Endothelial cell of hepatic sinusoid (primary cell): ENCODE measurements at regions not wholly inside any gene's neighbourhood (a gene's known extent, or its start where the extent isn't known, plus 50 kb on each side); places are given as distances from the start of the nearest gene placed in this dataset.
"Not testable (repeated sequence)": the region's sequence is repeated elsewhere in the genome, so short reads cannot be mapped to it uniquely, and the experiment has no call there.

ENCODE experiments used
- in situ Hi-C: cut with HindIII; loops from 2 replicates; pipeline ENCODE4 v1.10.0; 2017; ENCODE audit warnings: low sequenced_read_pairs

DNA sequence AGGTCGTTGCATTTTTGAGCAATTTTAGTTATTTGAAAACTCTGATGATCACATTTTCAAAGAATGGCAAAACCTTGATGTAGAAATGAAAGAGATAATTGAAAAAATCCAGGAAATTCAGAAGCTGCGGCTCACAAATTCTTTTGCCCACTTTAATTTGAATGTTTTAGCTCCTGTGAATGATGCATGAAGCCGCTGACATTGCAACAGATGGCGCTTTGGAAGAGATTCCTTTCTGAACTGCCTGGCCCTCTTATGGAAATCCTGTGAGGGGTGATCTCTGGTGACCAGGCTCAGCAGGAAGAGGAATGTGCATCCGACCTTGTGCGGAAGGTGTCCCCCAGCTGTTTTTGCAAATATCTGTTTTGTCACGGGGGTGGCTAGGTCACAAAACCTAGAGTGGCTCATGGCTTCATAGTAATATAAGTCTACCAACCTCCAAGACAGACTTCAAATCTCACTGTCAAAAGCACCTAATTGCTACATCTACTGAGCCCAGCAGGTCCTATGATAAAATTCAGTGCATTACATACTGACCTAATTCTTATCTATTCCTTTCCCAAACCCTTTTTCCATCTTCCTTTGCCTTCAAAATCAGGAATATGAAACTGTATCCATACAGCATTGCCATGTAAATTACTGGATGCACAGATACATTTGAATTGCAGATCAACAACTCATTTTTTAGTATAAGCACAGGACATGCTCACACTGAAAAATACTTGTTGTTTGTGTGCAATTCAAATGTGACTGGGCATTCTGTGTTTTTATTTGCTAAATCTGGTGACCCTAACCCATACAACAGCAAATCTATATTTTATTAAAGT, 412.7 kb downstream of the ETS1 start:
- in situ Hi-C loops: loop anchor here (5.0 to 10.0 kb wide), 3 partner anchors 108 to 470 kb away; no protein-coding TSS in a partner anchor

DNA sequence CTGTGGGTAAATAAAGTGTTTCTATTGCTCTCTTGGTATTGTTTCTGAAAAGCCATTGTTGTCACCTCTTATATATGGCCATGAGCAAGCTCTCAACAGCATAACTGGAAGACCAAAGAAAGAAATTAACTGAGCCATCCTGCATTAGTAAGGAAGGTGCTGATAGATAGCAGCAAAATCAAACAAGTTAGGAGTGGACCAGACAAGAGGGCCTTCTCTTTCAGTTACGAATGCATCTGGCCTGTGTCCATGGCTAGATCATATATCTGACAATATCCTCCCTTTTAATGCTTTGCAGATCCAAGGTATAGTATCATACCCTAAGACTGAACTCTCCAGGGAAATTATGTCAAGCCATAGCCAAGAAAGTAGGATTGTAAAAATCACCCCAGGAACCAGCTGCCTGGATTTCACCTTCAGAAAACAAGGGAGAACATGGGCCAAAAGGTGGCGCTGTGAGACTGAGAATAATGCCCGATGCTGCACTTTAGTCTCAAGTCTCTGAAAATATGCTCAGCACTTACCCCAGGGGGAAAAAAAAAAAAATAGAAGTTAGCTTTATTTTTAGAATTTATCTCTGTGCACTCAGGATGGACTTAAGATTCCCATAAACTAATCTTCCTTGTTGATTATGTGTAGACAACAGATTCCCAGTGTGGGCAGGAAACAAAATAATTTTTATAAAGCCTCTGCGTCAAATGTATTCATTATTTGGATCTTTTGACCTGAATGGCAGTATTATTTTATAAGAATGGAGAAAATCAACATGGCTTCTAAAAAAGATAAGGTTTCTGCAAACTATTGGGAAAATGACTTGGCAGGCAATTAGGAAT, 415.1 kb downstream of the ETS1 start:
- in situ Hi-C loops: loop anchor here (5.0 to 10.0 kb wide), 2 partner anchors 330 to 473 kb away; no protein-coding TSS in a partner anchor

DNA sequence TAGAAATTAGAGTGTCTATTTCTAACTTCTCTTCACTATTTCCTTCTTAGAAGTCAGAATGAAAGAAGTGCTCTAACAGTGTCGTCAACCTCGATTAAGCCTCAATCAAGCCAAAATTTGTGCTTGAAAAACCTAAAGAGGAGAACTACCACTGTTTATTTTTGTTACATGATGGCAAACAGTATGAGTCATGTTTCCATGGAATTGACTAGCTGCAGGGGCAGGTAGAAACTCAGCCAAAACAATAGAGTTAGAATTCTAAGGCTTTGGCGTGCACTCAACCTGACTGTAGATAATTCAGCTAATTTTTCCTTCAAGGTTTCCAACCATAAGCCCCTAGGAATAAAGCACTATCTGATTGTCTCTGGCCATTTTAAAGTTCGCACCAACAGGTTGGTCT, 415.9 kb downstream of the ETS1 start:
- in situ Hi-C loops: loop anchor here (5.0 to 10.0 kb wide), 2 partner anchors 331 to 473 kb away; no protein-coding TSS in a partner anchor

DNA sequence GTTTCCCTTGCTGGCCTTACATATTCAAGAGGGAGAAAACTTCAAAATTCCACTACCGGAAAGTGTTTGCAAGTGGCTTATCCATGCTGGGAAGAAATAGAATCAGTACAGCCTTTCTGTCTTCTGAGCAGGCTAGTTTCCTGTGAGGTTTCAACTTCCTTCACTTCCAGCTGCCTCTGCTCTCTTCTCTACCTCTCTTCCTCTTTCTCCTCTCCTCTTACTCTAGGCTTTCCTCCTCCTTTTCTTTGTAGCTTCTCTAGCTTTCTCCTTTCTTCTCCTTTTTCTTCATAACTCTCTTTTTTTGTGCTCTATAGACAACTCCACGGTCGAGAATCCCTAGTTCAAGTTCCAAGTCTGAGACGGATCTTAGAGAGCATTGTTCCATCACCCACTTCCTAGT, 421.8 kb downstream of the ETS1 start:
- in situ Hi-C loops: loop anchor here (10.0 kb wide), 1 partner anchor 459 kb away; no protein-coding TSS in a partner anchor

DNA sequence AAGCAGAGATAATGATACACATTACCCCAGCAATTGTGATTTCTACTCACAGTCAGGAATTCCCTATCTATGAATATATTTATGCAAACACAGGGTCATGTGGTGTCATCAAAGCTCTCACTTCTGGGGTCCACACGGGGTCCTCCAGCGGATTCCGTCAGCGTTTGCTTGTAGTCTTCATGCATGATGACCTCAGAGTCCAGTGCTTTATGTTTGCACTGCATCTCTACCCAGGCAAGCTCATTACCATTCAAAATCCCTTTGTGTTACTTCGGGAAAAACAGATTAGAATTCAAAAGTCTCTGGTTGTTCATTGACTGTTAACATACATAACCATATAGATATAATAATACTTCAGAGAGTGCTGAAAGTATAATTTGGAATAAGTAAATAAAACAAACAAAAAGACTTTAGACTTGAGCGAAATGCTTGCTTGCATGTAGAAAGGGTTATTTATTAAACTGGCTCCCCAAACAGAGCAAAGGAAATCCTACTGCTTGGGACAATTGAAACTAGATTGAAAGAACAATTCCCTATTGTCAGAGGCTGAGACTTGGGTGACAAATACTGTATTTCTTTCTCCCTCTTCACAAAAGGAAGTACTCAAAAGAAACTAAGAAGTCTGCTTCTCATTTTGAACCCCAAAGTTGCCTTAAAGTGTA, 423.1 kb downstream of the ETS1 start:
- in situ Hi-C loops: loop anchor here (10.0 kb wide), 1 partner anchor 461 kb away; no protein-coding TSS in a partner anchor

DNA sequence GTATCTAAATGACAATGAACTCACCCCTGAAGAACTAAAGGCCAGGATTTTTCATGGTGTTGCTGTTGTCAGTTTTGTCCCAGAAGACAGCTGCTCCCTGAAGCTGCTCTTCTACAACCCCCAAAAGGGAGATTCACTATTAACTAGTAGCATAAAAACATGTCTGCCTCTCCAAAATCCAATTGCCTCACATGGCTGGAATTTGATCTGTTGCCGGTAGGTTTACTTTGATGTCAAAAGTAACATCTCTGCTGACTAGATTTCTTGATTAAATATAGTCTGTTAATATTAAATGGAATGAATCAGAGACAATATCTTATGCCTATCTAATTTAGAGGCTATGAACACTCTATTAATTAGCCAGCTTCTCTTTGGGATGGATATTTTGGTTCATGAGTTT, 425.4 kb downstream of the ETS1 start:
- in situ Hi-C loops: loop anchor here (10.0 kb wide), 1 partner anchor 463 kb away; no protein-coding TSS in a partner anchor

DNA sequence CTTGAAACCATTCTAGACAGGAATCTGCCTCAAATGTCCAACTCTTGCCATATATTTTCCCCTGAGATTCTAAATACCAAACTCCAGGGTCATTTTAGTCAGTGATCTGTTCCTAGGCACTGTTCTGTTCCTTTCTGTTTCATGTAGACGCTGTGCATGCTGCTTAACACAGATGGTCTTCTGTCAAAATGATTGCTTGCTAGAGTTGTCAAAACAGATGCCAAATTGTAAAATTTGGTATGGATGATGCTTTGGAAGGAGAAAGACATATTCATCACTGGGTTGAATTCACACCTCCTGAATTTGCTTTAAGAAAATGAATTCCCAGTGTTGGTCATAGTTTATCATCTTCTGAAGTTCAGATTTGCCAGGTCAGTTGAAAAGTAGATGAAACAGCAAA, 425.9 kb downstream of the ETS1 start:
- in situ Hi-C loops: loop anchor here (10.0 kb wide), 1 partner anchor 463 kb away; no protein-coding TSS in a partner anchor

DNA sequence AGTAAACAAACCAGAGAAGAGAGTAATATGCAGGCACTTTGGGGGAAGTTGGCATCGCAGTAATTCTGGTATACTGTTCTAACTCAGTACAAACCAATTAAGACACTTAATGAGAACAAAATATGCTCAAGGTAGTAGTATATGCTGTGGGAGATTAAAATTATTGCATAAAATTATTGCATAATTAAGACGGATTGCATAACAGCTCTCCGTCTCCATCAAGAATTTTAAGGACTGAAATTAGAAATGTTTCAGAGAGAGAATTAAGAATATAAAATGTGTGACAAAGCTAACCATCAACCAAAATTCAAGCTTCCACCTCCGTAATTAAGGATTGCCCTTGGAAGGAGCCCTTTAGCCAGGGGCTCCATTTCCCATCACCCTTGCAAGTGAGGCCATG, 428.5 kb downstream of the ETS1 start:
- in situ Hi-C loops: loop anchor here (10.0 kb wide), 1 partner anchor 706 kb away; the partner anchor contains the start of gene KCNJ1

DNA sequence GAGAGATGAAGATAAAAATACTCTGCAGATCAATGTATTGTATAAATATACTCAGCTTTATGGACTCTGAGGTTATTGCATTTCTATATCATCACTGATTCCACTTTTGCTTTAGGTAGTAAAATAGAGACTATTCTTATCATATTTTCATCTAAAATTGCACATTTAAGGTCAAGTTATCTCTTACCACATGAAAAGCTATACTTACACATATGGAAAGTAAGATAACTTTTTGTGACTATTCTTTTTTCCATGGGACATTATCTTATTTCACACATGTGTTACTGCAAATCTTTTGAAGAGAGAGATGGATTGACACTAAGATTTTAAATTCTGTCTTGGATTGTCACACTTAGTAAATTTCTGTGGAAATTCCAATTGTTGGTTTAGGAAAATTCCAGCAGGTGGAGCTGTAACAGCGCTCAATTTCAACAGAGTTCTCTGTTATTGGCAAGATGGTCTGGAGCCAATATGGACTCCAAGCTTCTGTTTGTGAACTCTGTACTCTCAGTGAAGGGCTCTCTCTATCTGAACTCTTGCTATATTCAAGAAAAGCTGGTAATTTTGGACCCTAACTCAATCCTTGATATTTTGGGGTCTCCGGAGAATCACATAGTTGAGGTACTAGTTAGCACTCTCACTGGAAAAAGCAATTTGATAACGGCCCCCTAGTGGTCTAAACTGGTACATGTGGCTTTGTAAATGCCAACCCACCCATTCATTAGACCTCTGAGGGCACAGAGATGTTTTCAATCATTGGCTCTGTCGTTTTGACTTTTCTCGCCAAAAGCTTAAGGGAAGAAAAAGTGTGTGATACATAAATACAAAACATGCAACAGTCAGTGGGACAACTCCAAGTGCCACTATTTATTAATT, 429.7 kb downstream of the ETS1 start:
- in situ Hi-C loops: loop anchor here (10.0 kb wide), 1 partner anchor 707 kb away; the partner anchor contains the start of gene KCNJ1

DNA sequence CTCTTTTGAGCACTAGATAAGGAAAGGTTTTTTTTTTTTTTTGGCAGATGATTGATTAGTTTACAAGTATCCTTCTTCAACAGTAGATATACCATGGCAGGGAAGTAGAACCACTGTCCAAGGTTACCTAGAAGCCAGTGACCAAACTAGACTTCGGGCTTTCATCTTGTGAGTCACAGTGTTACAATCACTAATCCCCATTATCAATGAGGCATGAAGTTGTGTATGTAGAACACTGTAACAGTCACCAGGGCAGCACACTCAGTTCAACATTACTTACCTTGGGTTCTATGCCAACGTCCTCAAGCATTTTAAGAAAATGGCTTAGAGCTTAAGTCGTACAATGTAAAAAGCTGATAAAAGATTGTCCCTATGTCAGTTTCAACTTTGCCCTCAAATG, 430.9 kb downstream of the ETS1 start:
- in situ Hi-C loops: loop anchor here (10.0 kb wide), 1 partner anchor 708 kb away; the partner anchor contains the start of gene KCNJ1

DNA sequence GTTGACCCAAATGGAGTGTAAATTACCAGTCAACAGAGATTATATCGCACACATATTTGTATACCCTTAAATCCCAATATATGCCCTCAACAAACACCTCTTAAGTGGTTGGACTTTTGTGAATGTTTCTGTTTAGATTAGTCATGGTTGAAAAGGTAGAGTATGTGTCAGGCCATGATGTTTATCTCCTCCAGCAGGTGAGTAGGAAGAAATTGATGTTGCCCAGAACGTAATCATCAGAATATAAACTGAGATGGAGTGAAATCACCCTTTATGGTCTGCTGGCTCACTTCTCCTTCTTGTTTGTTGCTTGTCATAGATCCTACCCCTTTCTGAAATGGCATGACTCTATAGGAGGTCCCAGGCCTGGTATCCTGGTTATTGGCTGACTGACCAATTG, 431.8 kb downstream of the ETS1 start:
- in situ Hi-C loops: loop anchor here (10.0 kb wide), 1 partner anchor 709 kb away; the partner anchor contains the start of gene KCNJ1

DNA sequence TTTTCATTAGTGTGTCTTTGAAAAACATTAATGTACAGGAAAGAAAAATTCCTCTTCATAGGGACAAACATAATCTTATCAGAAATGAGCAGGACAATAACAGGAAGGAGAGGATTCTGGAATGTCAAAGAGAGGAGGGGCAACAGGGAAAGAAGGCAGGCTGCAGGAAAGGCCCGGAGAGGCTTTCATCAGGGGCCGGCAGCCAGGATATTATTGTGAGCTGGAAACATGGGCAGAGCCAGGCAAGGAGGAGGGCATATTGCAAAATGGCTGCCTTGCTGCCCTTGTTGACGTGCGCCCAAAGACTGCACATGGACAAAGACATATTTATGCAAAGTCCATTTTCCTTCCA, 433.7 kb downstream of the ETS1 start:
- in situ Hi-C loops: loop anchor here (10.0 kb wide), 1 partner anchor 711 kb away; the partner anchor contains the start of gene KCNJ1

DNA sequence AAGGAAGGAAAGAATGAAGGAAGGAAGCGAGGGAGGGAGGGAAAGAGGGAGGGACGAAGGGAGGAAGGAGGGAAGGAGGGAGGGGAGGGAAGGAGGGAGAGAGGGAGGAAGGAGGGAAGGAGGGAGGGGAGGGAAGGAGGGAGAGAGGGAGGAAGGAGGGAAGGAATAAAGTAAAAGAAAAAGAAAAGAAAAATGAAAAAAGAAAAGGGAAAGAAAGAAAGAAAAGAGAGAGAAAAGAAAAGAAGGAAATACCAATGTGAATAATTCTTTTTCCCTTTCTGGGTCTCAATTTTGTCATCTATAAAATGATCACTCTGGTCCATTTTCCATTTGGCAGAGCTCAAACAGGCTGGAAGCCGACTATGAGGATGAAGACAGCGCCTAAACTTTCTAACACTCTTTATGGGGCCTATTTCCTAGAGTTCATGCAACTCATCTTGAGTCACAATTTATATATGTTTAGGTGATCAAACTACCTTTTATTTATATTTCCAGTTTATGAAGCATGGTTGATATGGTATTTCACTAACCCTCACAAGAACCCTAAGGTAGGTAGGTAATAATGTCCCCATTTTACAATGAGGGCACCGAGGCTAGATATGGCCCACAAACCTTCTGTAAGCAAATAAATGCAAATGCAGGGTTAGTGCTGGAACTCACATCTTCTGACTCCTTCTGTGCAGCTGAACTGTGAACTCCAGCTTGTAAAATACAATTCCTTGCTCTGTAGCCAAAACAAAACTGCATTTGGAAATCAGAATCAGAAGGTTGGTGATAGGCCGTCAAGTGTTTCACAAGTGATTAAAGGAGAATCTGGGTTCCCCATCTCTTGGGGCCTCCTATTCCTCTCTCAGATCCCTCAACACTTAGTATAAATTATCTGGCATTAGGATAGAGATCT, 434.3 kb downstream of the ETS1 start:
- in situ Hi-C loops: loop anchor here (10.0 kb wide), 1 partner anchor 712 kb away; the partner anchor contains the start of gene KCNJ1

DNA sequence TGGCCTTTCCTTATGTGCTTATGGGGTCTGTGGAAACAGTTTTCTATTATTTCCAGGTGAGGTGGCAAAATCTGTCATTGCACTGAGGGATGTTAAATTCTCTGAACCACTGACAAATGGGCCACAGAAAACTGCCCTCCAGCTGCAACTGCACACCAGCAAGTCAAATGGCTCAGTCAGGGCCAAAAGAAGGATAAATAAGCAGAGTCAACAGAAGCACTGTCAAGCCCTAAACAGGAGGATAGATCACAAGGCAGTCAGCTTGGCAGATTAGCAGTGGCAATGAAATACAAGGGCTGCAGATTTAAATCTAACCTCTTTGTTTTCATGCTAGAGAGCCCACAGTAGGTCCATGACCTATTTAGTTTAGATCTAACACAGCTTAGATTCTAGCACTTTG, 435.6 kb downstream of the ETS1 start:
- in situ Hi-C loops: loop anchor here (10.0 kb wide), 1 partner anchor 713 kb away; the partner anchor contains the start of gene KCNJ1

DNA sequence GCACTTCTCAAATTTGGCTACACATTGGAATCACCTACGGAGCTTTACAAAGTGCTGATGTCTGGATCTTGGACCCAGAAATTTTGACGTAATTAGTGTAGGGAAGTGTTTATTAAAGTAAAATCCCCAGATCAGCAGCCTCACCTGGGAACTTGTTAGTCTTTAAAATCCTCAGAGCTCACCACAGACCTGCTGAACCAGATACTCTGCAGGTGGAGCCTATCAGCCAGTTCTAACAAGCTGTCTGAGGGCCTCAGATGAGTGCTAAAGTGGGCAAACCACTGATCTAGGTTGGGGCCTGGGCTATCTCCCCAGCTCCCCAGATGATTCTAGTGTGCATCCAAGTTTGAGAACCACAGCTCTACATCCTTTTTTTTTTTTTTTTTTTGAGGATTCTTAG, 436.0 kb downstream of the ETS1 start:
- in situ Hi-C loops: loop anchor here (10.0 kb wide), 1 partner anchor 713 kb away; the partner anchor contains the start of gene KCNJ1

DNA sequence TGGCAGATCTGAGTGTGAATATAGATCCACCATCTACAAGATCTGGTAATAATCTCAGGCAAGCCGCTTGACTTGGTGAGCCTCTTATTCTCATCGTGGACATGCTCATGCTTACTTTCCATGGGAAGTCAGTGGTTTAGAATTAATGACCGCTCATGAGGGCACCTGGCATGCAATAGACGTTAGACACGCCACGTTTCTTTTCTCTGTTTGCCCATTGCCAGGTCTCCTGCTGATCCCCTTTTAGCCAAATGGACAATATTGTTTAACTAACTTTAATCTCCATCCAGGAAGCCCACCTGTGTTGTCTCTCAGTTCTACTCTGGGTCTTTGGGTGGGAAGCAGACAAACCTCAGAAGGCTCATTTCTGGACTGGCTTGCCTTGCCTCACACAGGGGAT, 439.1 kb downstream of the ETS1 start:
- in situ Hi-C loops: no loop called here

DNA sequence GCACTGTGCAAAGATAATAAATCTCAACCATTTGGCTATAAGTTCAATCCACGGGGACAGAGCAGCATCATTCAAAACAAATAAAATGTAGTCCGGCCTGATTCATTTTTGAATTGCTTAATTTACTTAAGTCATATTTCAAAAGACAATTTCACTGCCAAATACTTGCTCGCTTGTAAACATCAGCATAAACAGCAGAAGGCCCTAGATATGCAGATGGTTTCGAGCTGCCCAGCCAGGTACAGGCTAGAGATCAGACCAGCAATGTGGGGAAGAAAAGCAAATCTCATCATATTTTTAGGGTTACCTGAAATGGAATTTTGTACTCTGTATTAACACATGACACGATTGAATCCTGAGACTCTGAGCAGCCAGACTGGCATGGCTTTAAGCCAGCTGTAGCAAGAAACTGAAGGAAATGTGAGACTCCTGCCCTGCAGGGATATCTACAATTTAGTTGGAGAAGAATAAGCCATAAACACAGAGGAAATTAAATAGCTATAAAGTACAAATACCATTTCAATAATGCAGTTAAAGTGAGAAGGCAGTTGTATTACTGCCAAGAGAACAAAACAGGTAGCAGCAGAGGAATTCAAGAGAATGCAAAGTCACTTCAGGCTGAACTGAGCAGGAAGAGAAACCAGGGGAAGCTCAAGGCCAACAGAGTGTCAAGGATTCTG, 440.3 kb downstream of the ETS1 start:
- in situ Hi-C loops: no loop called here

DNA sequence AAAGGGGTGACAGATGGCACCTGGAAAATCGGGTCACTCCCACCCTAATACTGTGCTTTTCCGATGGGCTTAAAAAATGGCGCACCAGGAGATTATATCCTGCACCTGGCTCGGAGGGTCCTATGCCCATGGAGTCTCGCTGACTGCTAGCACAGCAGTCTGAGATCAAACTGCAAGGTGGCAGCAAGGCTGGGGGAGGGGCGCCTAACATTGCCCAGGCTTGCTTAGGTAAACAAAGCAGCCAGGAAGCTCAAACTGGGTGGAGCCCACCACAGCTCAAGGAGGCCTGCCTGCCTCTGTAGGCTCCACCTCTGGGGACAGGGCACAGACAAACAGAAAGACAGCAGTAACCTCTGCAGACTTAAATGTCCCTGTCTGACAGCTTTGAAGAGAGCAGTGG, 447.1 kb downstream of the ETS1 start:
- in situ Hi-C loops: not testable (repeated sequence)
